ENCODE measurements at regions not wholly inside any gene's neighbourhood (a gene's known extent, or its start where the extent isn't known, plus 50 kb on each side); places are given as distances from the start of the nearest gene placed in this dataset.

DNA sequence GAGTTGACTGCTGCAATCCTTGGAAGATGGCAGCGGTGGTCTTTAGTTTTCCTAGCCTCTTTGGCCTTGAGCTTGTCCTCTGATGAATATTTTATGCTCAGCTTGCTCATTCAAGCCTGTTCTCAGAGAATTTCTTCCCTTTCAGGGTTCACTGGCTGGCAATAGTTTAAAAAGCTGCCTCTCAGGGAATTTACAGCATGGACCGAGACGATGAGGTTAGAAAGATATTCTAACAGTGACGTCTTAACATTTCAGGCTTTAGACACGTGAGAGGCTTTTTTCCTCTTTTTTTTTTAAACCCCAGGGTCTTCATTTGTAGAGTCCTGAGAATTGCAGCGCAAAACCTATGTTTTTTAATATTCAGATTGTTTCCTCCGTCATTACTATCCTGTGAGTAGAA, 120.3 kb upstream of the CLSTN2 start:
- TF ChIP-seq FOXP2 (optimal IDR thresholded peaks at IDR 0.05; ENCODE audit: borderline replicate concordance, extremely low read depth, extremely low read length, insufficient read depth) (no peak), REST (IDR thresholded peaks at IDR 0.05; ENCODE audit: insufficient read depth in 1 of 2, low read depth in 2 of 2, low read length in 2 of 2) (no peak), TAF1 (IDR thresholded peaks at IDR 0.05; ENCODE audit: borderline replicate concordance, insufficient read depth, low read length) (no peak), POLR2AphosphoS5 (IDR thresholded peaks at IDR 0.05; ENCODE audit: low read depth, low read length) (no peak)

Measured in PFSK-1 (cell line).